ENCODE measurements at regions not wholly inside any gene's neighbourhood (a gene's known extent, or its start where the extent isn't known, plus 50 kb on each side); places are given as distances from the start of the nearest gene placed in this dataset.

DNA sequence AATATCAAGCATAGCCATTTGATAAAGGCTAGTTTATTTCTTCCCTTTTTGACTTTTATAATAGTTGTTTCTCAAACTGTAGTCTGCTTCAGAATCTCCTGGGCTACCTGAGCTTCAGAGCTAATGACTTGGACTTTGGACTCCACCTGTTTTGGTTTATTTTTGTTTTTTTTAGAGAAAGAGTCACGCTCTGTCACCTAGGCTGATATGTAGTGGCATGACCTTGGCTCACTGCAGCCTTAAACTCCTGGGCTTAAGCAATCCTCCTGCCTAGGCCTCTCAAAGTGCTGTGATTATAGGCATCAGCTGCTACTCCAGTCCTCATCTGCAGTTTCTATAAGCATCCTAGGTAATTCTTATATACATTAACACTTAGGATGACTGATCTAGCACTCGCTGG, 90.5 kb downstream of the DDIT4L start (continued):
- TF ChIP-seq, protein P1, sequence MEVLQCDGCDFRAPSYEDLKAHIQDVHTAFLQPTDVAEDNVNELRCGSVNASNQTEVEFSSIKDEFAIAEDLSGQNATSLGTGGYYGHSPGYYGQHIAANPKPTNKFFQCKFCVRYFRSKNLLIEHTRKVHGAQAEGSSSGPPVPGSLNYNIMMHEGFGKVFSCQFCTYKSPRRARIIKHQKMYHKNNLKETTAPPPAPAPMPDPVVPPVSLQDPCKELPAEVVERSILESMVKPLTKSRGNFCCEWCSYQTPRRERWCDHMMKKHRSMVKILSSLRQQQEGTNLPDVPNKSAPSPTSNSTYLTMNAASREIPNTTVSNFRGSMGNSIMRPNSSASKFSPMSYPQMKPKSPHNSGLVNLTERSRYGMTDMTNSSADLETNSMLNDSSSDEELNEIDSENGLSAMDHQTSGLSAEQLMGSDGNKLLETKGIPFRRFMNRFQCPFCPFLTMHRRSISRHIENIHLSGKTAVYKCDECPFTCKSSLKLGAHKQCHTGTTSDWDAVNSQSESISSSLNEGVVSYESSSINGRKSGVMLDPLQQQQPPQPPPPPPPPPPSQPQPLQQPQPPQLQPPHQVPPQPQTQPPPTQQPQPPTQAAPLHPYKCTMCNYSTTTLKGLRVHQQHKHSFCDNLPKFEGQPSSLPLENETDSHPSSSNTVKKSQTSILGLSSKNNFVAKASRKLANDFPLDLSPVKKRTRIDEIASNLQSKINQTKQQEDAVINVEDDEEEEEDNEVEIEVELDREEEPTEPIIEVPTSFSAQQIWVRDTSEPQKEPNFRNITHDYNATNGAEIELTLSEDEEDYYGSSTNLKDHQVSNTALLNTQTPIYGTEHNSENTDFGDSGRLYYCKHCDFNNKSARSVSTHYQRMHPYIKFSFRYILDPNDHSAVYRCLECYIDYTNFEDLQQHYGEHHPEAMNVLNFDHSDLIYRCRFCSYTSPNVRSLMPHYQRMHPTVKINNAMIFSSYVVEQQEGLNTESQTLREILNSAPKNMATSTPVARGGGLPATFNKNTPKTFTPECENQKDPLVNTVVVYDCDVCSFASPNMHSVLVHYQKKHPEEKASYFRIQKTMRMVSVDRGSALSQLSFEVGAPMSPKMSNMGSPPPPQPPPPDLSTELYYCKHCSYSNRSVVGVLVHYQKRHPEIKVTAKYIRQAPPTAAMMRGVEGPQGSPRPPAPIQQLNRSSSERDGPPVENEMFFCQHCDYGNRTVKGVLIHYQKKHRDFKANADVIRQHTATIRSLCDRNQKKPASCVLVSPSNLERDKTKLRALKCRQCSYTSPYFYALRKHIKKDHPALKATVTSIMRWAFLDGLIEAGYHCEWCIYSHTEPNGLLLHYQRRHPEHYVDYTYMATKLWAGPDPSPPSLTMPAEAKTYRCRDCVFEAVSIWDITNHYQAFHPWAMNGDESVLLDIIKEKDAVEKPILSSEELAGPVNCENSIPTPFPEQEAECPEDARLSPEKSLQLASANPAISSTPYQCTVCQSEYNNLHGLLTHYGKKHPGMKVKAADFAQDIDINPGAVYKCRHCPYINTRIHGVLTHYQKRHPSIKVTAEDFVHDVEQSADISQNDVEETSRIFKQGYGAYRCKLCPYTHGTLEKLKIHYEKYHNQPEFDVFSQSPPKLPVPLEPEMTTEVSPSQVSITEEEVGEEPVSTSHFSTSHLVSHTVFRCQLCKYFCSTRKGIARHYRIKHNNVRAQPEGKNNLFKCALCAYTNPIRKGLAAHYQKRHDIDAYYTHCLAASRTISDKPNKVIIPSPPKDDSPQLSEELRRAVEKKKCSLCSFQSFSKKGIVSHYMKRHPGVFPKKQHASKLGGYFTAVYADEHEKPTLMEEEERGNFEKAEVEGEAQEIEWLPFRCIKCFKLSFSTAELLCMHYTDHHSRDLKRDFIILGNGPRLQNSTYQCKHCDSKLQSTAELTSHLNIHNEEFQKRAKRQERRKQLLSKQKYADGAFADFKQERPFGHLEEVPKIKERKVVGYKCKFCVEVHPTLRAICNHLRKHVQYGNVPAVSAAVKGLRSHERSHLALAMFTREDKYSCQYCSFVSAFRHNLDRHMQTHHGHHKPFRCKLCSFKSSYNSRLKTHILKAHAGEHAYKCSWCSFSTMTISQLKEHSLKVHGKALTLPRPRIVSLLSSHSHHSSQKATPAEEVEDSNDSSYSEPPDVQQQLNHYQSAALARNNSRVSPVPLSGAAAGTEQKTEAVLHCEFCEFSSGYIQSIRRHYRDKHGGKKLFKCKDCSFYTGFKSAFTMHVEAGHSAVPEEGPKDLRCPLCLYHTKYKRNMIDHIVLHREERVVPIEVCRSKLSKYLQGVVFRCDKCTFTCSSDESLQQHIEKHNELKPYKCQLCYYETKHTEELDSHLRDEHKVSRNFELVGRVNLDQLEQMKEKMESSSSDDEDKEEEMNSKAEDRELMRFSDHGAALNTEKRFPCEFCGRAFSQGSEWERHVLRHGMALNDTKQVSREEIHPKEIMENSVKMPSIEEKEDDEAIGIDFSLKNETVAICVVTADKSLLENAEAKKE (CRISPR knock-in tag; IDR thresholded peaks at IDR 0.05) = no peak
- TF ChIP-seq POLR2AphosphoS5 (IDR thresholded peaks at IDR 0.05; ENCODE audit: low read depth) = no peak
- TF ChIP-seq ZNF114 (CRISPR knock-in tag; IDR thresholded peaks at IDR 0.05) = no peak
- no peak for TF ChIP-seq CREB1 (CRISPR knock-in tag; IDR thresholded peaks at IDR 0.05; ENCODE audit: low read depth)
- no peak for TF ChIP-seq EZH2 (IDR thresholded peaks at IDR 0.05; ENCODE audit: low read depth, unreplicated experiment)
- TF ChIP-seq, protein P2, sequence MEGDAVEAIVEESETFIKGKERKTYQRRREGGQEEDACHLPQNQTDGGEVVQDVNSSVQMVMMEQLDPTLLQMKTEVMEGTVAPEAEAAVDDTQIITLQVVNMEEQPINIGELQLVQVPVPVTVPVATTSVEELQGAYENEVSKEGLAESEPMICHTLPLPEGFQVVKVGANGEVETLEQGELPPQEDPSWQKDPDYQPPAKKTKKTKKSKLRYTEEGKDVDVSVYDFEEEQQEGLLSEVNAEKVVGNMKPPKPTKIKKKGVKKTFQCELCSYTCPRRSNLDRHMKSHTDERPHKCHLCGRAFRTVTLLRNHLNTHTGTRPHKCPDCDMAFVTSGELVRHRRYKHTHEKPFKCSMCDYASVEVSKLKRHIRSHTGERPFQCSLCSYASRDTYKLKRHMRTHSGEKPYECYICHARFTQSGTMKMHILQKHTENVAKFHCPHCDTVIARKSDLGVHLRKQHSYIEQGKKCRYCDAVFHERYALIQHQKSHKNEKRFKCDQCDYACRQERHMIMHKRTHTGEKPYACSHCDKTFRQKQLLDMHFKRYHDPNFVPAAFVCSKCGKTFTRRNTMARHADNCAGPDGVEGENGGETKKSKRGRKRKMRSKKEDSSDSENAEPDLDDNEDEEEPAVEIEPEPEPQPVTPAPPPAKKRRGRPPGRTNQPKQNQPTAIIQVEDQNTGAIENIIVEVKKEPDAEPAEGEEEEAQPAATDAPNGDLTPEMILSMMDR (conservative IDR thresholded peaks at IDR 0.05; ENCODE audit: low read depth in 2 of 2) = no peak

DNA sequence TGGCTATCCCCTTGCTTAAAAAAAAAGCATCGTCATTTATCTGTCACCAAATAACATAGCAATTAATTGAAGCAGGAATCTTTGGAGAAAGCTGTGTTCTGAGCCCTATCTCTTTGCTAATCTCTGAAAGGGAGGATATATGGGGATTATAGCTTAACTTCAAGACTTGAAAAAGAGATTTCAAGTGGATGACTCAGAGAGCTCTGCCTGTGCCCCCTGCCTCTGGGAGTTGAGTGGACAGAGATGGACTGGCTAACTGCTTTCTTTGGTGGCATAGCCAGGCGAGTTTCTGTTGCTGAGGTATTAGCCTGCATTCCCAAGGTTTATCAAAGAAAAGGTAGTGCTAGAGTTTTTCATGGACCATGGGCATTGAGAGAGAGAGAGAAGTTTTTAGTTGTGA, 91.6 kb downstream of the DDIT4L start:
- H3K27me3 ChIP-seq (ENCODE audit: insufficient read depth) = no peaks in the 10 kb centered on the region
- no peak overlapping the region for H3K4me3 Mint-ChIP-seq
- H3K36me3 Mint-ChIP-seq (ENCODE audit: low read depth) = no peaks in the 10 kb centered on the region
- no peaks in the 10 kb centered on the region for H4K20me1 ChIP-seq (replicated peaks; ENCODE audit: insufficient read depth)
- H3K9me3 Mint-ChIP-seq = no peaks in the 10 kb centered on the region
- H3K27me3 Mint-ChIP-seq (ENCODE audit: insufficient read depth, low read depth, poor library complexity) = peaks cover 12% of the 10 kb centered on the region
- no peaks in the 10 kb centered on the region for H3K36me3 ChIP-seq (ENCODE audit: insufficient read depth)
- ATAC-seq (no peak), DNase-seq (ENCODE audit: low spot score) (no peak)
- H3K27ac Mint-ChIP-seq = no peak overlapping the region
- H3K4me2 ChIP-seq = no peak overlapping the region
- no peak overlapping the region for H2AFZ ChIP-seq
- no peak for TF ChIP-seq STAT1 (IDR thresholded peaks at IDR 0.05; ENCODE audit: unreplicated experiment)
- TF ChIP-seq, protein P3, sequence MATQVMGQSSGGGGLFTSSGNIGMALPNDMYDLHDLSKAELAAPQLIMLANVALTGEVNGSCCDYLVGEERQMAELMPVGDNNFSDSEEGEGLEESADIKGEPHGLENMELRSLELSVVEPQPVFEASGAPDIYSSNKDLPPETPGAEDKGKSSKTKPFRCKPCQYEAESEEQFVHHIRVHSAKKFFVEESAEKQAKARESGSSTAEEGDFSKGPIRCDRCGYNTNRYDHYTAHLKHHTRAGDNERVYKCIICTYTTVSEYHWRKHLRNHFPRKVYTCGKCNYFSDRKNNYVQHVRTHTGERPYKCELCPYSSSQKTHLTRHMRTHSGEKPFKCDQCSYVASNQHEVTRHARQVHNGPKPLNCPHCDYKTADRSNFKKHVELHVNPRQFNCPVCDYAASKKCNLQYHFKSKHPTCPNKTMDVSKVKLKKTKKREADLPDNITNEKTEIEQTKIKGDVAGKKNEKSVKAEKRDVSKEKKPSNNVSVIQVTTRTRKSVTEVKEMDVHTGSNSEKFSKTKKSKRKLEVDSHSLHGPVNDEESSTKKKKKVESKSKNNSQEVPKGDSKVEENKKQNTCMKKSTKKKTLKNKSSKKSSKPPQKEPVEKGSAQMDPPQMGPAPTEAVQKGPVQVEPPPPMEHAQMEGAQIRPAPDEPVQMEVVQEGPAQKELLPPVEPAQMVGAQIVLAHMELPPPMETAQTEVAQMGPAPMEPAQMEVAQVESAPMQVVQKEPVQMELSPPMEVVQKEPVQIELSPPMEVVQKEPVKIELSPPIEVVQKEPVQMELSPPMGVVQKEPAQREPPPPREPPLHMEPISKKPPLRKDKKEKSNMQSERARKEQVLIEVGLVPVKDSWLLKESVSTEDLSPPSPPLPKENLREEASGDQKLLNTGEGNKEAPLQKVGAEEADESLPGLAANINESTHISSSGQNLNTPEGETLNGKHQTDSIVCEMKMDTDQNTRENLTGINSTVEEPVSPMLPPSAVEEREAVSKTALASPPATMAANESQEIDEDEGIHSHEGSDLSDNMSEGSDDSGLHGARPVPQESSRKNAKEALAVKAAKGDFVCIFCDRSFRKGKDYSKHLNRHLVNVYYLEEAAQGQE (IDR thresholded peaks at IDR 0.05; ENCODE audit: unreplicated experiment) = no peak
- no peak for TF ChIP-seq EZH2 (IDR thresholded peaks at IDR 0.05; ENCODE audit: low read depth, unreplicated experiment)
- no peak for TF ChIP-seq JUNB (IDR thresholded peaks at IDR 0.05; ENCODE audit: unreplicated experiment)
- no peak for TF ChIP-seq ZNF331 (CRISPR knock-in tag; IDR thresholded peaks at IDR 0.05; ENCODE audit: low read depth)
- TF ChIP-seq, protein P2 (conservative IDR thresholded peaks at IDR 0.05; ENCODE audit: low read depth in 2 of 2) = no peak
- TF ChIP-seq EZH2phosphoT487 (IDR thresholded peaks at IDR 0.05; ENCODE audit: unreplicated experiment) = no peak
- no peak for TF ChIP-seq NANOG (IDR thresholded peaks at IDR 0.05; ENCODE audit: borderline replicate concordance)
- no peak for TF ChIP-seq CREB1 (CRISPR knock-in tag; IDR thresholded peaks at IDR 0.05; ENCODE audit: low read depth)
- no peak overlapping the region for H3K27ac ChIP-seq (ENCODE audit: low read depth)
- H3F3A ChIP-seq (replicated peaks; ENCODE audit: low read depth) = no peaks in the 10 kb centered on the region
- peaks cover 18% of the 10 kb centered on the region for H3K4me1 Mint-ChIP-seq
- no peak overlapping the region for H3K4me3 ChIP-seq
- peaks cover 3% of the 10 kb centered on the region; the same call in 1 of the 2 replicates for H3K9me2 ChIP-seq (ENCODE audit: insufficient read depth)
- no peaks in the 10 kb centered on the region for H3K79me2 ChIP-seq (replicated peaks; ENCODE audit: insufficient read depth)
- peaks cover 6% of the 10 kb centered on the region; the same call in 1 of the 2 replicates for H3K4me1 ChIP-seq (ENCODE audit: insufficient read depth)

All from GM23338 (cell line).